ENCODE measurements at regions not wholly inside any gene's neighbourhood (a gene's known extent, or its start where the extent isn't known, plus 50 kb on each side); places are given as distances from the start of the nearest gene placed in this dataset.

DNA sequence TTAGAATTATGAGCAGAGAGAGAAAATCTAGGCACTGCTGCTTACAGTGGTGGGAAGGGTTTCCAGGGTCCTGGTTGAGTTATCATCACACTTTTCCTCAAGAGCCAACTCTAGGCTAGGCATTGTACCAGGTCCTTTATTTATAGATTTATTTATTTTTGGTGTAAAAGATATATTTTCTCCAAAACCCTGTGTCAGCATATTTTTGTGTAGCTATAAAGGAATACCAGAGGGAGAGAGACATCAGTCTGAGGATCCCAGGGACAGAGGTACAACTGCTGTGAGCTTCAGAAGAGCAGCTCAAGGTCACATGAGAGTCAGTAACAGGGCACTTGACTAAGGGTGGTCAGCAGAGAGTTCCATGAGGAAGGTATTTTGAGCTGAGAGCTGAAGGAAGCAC, 159.7 kb downstream of the SLC35B3 start:
- DNase-seq: no peak

DNA sequence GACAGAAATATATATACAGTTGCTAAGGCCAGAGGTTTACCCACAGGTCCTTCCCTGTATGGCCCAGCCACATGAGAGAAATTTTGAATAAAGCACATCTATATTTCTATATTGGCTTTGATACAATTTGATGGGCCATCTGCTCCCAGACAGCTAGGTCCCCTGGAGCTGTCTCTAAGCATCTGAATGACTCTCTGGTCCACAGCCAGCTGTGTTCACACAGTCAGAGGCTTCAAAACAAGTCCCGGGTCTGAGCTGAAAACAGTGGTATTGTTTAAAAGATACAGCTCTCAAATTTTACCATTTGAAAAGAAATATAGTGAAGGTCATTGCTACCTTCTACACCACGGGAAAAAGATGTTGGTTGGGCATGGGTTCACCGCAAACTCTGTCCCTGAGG, 161.1 kb downstream of the SLC35B3 start:
- no peak for DNase-seq

DNA sequence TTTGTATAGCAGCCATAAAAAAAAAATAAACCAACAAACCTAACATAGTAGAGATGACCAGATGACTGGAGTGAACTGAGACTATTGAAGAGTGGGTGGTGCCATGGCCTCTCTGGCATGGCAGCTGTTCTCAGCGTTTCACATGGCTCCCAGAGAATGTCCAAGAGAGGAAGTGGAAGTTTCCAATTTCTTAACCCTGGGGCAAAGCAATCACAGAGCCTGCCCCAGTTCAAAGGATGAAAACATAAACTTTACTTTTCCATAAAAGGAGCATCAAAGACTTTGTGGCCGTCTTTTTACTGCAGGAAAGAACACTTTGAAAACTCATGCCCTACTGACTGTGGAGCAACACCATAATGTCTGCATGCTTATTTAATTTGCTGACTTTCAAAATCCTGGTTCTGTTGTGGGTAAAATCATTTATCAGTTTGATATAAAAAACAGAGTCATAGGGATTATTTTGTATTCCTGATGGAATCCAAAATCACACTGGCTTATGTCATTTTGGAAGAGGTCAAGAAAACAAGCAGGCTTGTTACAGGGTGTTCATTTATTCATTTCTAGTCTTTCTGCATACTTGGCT, 165.4 kb downstream of the SLC35B3 start:
- no peak for DNase-seq

- no peak for DNase-seq
Measured at GRCh38 chr6:8269094-8269493, 166.3 kb downstream of the SLC35B3 start.

DNA sequence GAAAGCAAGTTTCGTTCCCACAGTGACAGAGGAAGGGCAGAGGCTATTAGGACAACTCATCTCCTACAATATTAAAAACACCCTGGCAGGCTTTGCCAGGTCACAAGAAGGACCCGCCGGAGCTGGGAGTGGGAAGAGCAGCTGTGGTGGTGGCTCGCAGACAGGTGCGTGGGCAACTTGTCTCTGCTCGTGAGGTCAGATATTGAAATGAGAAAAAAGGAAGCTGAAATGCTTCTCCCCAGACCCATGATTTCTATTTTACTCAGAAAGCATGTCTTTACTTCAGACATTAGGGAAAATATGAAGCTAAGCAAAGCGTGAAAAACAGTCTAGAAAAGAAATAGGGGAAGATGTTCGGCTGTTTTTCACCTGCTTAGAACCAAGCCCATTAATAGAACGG, 166.3 kb upstream of the EEF1E1 start:
- DNase-seq: no peak

- DNase-seq: no peak
Measured at GRCh38 chr6:8268156-8268555, 165.8 kb upstream of the EEF1E1 start.

- DNase-seq: no peak
Measured at GRCh38 chr6:8260610-8261009, 158.3 kb upstream of the EEF1E1 start.

DNA sequence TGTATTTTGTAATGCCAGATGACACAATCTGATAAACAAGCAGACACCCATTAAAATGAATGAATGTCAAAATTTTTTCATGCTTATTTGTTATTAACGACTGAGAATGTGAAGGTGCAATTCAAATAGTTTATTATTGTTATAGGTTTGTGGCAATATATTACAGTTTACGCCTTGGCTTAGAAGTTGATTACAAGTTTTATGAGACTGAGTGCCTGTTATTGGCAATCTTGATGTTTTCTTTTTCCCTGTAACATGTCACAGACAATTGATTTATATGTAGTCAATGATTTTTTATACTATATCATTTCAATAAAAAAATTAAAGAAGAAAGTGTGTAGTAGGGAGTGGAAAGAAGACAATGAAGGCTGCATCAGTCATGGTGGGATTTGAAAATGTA, 144.1 kb upstream of the EEF1E1 start:
- DNase-seq: no peak

DNA sequence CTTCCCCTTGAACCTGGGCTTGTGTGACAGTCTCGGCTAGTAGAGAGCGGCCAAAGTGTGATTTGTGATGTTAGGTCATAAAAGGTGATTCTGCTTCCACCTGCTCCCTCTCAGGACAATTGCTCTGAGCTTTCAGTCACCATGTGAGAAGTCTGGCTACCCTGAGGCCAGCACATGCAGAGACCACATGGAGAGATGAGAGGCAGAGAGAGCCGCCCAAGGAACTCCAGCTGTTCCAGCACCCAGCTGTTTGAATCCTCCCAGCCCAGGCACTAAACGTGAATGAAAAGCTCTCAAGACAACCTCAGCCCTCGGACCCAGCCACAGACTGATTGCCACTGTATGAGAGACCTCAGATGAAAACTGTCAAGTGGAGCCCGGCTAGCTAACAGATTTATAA, 143.4 kb upstream of the EEF1E1 start:
- peak; percentile 36 for DNase-seq

DNA sequence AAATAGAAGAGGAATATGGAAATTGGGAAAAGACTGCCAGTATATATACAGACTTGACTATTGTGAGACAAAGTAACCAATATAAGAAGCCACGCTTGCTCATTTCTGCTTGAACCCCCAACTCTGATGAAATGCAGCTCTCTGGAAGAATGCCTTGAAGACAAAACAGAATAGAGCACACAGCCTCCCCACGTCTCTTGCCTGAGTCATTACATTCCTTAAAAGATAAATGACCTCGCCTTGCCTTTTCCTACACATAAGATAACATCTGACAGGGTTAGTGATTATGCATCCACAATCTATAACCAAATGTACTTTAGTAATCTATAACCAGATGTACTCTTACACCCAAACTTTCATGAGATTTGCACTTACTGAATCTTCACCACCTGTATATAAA, 141.1 kb upstream of the EEF1E1 start:
- DNase-seq: no peak

- DNase-seq: no peak
Measured at GRCh38 chr6:8242885-8243284, 140.5 kb upstream of the EEF1E1 start.

- no peak for DNase-seq
Measured at GRCh38 chr6:8240301-8240700, 138.0 kb upstream of the EEF1E1 start.

GRCh38 chr6:8238773-8239683, 136.7 kb upstream of the EEF1E1 start:
- peak; percentile 9 for DNase-seq

DNA sequence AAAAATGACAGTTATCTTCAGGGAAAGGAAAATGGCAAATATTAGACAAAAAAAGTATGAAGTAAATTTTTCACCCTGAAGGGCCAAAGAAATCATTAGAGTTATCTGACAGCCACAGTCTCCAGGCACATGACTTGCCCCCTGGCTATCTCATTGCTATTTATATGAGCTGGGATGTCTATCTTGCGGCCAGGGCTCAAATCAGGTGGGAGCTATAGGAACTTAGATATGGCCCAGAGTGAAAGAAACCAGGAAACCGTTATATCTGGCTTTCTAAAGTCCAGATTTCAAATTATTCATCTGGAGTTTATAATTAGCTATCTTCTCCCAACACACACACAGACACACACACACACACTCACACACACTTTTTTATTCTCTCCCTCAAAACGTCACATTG, 135.3 kb upstream of the EEF1E1 start:
- no peak for DNase-seq

- no peak for DNase-seq
Measured at GRCh38 chr6:8236956-8237355, 134.6 kb upstream of the EEF1E1 start.

GRCh38 chr6:8234321-8234720, 132.0 kb upstream of the EEF1E1 start:
- DNase-seq: no peak

DNA sequence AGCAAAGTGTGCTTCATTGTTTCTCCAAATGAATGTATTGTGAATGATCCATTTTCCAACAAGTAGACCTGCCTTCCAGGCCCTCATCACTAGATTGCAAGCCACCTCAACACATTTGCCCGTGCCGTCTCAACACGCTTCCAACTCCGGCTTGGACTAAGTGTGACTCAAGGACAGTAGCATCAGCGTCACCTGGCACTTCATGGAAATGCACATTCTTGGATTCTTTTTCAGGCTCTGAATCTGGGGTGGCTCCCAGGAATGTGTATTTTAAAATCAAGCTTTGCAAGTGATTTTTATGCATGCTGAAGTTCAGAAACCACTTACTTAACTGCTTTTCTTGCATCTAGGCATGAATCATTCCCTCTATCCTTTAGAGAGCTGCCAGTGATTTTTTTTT, 129.6 kb upstream of the EEF1E1 start:
- no peak for DNase-seq

- no peak for DNase-seq
Measured at GRCh38 chr6:8229915-8230756, 127.8 kb upstream of the EEF1E1 start.

DNA sequence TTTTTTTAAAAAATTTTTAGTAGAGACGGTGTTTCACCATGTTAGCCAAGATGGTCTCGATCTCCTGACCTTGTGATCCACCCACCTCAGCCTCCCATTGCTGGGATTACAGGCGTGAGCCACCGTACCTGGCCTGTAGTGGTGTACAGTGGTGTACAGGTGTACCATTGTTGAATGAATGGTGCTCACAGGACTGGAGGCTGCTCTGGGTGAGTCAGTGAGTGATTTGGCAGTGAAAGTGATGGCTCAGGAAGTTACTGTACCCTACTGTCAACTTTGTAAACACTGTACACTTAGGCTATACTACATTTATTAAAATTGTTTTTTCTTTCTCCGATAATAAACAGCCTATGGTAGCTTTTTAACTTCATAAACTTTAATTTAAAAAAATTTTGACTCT, 122.8 kb upstream of the EEF1E1 start:
- DNase-seq: no peak

- no peak for DNase-seq
Measured at GRCh38 chr6:8223678-8224077, 121.3 kb upstream of the EEF1E1 start.

GRCh38 chr6:8219352-8219943, 117.1 kb upstream of the EEF1E1 start:
- no peak for DNase-seq

GRCh38 chr6:8218861-8219260, 116.5 kb upstream of the EEF1E1 start:
- no peak for DNase-seq

- no peak for DNase-seq
Measured at GRCh38 chr6:8215631-8216030, 113.3 kb upstream of the EEF1E1 start.

Data from NCI-H1417 treated with DMSO at 0.1 percent for 48 hours (cell line).